GM18951 (cell line): ENCODE measurements at regions not wholly inside any gene's neighbourhood (a gene's known extent, or its start where the extent isn't known, plus 50 kb on each side); places are given as distances from the start of the nearest gene placed in this dataset.

Experiments used
- POLR2A ChIP-seq: IDR thresholded peaks from 4 replicates; pipeline ENCODE4 v1.6.1; 2011; ENCODE audit warnings: mild to moderate bottlenecking; ENCODE audit not compliant: insufficient read length, insufficient read depth; ENCODE audit errors: extremely low read depth
- in situ Hi-C: fragments of 300-500 bp; cut with MboI; formaldehyde crosslinking; loops from one replicate; pipeline ENCODE4 v1.12.0; 2022; ENCODE audit warnings: low sequenced_read_pairs, mixed read lengths, inconsistent platforms; ENCODE audit not compliant: unreplicated experiment

GRCh38 chr5:27639005-27639612, 600.7 kb upstream of the CDH9 start:
- no peak for TF ChIP-seq POLR2A
- in situ Hi-C loops: no loop called here

- TF ChIP-seq POLR2A: no peak
- in situ Hi-C loops: no loop called here
Measured at GRCh38 chr5:27619982-27620381, 581.6 kb upstream of the CDH9 start.

GRCh38 chr5:27612161-27612560, 573.8 kb upstream of the CDH9 start:
- in situ Hi-C loops: no loop called here
- no peak for TF ChIP-seq POLR2A

- TF ChIP-seq POLR2A: no peak
- in situ Hi-C loops: no loop called here
Measured at GRCh38 chr5:27608992-27609391, 570.6 kb upstream of the CDH9 start.

GRCh38 chr5:27598576-27598975, 560.2 kb upstream of the CDH9 start:
- in situ Hi-C loops: no loop called here
- no peak for TF ChIP-seq POLR2A

GRCh38 chr5:27594141-27594540, 555.8 kb upstream of the CDH9 start:
- TF ChIP-seq POLR2A: no peak
- in situ Hi-C loops: no loop called here

- in situ Hi-C loops: no loop called here
- TF ChIP-seq POLR2A: no peak
Measured at GRCh38 chr5:27592231-27592630, 553.8 kb upstream of the CDH9 start.

GRCh38 chr5:27590503-27590902, 552.1 kb upstream of the CDH9 start:
- in situ Hi-C loops: no loop called here
- TF ChIP-seq POLR2A: no peak

- TF ChIP-seq POLR2A: no peak
- in situ Hi-C loops: no loop called here
Measured at GRCh38 chr5:27578279-27578678, 539.9 kb upstream of the CDH9 start.

- TF ChIP-seq POLR2A: no peak
- in situ Hi-C loops: no loop called here
Measured at GRCh38 chr5:27571681-27572080, 533.3 kb upstream of the CDH9 start.

- no peak for TF ChIP-seq POLR2A
- in situ Hi-C loops: no loop called here
Measured at GRCh38 chr5:27568811-27569210, 530.4 kb upstream of the CDH9 start.

GRCh38 chr5:27561408-27561807, 523.0 kb upstream of the CDH9 start:
- in situ Hi-C loops: no loop called here
- TF ChIP-seq POLR2A: no peak

- TF ChIP-seq POLR2A: no peak
- in situ Hi-C loops: no loop called here
Measured at GRCh38 chr5:27548484-27548883, 510.1 kb upstream of the CDH9 start.

GRCh38 chr5:27535031-27535557, 496.7 kb upstream of the CDH9 start:
- in situ Hi-C loops: no loop called here
- TF ChIP-seq POLR2A: no peak

- in situ Hi-C loops: no loop called here
- no peak for TF ChIP-seq POLR2A
Measured at GRCh38 chr5:27532305-27532704, 493.9 kb upstream of the CDH9 start.
